IPS-18a (cell line): ENCODE measurements at regions not wholly inside any gene's neighbourhood (a gene's known extent, or its start where the extent isn't known, plus 50 kb on each side); places are given as distances from the start of the nearest gene placed in this dataset.

Experiments used
- H3K27ac ChIP-seq: one replicate; pipeline ENCODE4 v1.5.1; 2013; ENCODE audit warnings: low read length
- H3K27me3 ChIP-seq: one replicate; pipeline ENCODE4 v1.6.1; 2013; ENCODE audit warnings: mild to moderate bottlenecking, low read length; ENCODE audit not compliant: control insufficient read depth, insufficient read depth
- H3K36me3 ChIP-seq: one replicate; pipeline ENCODE4 v1.6.1; 2013; ENCODE audit warnings: low read depth, low read length; ENCODE audit not compliant: control insufficient read depth
- H3K4me1 ChIP-seq: one replicate; pipeline ENCODE4 v1.6.1; 2013; ENCODE audit warnings: low read depth, low read length; ENCODE audit not compliant: control insufficient read depth
- H3K4me3 ChIP-seq: one replicate; pipeline ENCODE4 v1.5.1; 2013; ENCODE audit warnings: low read length
- H3K9ac ChIP-seq: one replicate; pipeline ENCODE4 v1.6.1; 2013; ENCODE audit warnings: mild to moderate bottlenecking, low read length, moderate library complexity
- H3K9me3 ChIP-seq: one replicate; pipeline ENCODE4 v1.6.1; 2013; ENCODE audit warnings: low read depth, low read length; ENCODE audit not compliant: control insufficient read depth

GRCh38 chr6:140285471-140285870, 911.0 kb upstream of the CITED2 start:
- Histone ChIP-seq H3K9ac (no peak overlapping the region), H3K36me3 (no peaks in the 10 kb centered on the region), H3K9me3 (no peaks in the 10 kb centered on the region), H3K27me3 (no peaks in the 10 kb centered on the region), H3K4me1 (no peaks in the 10 kb centered on the region), H3K4me3 (no peak overlapping the region), H3K27ac (no peak overlapping the region)

GRCh38 chr6:140284871-140285270, 910.4 kb upstream of the CITED2 start:
- Histone ChIP-seq H3K9me3 (no peaks in the 10 kb centered on the region), H3K4me3 (no peak overlapping the region), H3K36me3 (no peaks in the 10 kb centered on the region), H3K9ac (no peak overlapping the region), H3K4me1 (no peaks in the 10 kb centered on the region), H3K27ac (no peak overlapping the region), H3K27me3 (no peaks in the 10 kb centered on the region)

GRCh38 chr6:140283197-140283596, 908.7 kb upstream of the CITED2 start:
- no peak overlapping the region for H3K27ac ChIP-seq

GRCh38 chr6:140281767-140282166, 907.3 kb upstream of the CITED2 start:
- Histone ChIP-seq H3K27ac (no peak overlapping the region), H3K9me3 (no peaks in the 10 kb centered on the region), H3K27me3 (no peaks in the 10 kb centered on the region), H3K4me1 (no peaks in the 10 kb centered on the region), H3K4me3 (no peak overlapping the region), H3K9ac (no peak overlapping the region), H3K36me3 (no peaks in the 10 kb centered on the region)

More at GRCh38 chr6:140283197-140283596, 908.7 kb upstream of the CITED2 start:
- no peak overlapping the region for H3K9ac ChIP-seq
- no peaks in the 10 kb centered on the region for H3K9me3 ChIP-seq
- no peaks in the 10 kb centered on the region for H3K27me3 ChIP-seq
- no peaks in the 10 kb centered on the region for H3K36me3 ChIP-seq
- H3K4me3 ChIP-seq, result no peak overlapping the region
- H3K4me1 ChIP-seq, result no peaks in the 10 kb centered on the region

GRCh38 chr6:140281236-140281635, 906.8 kb upstream of the CITED2 start:
- no peaks in the 10 kb centered on the region for H3K36me3 ChIP-seq
- no peak overlapping the region for H3K9ac ChIP-seq
- no peak overlapping the region for H3K4me3 ChIP-seq
- H3K9me3 ChIP-seq, result no peaks in the 10 kb centered on the region
- H3K27me3 ChIP-seq, result no peaks in the 10 kb centered on the region
- H3K4me1 ChIP-seq, result no peaks in the 10 kb centered on the region
- H3K27ac ChIP-seq, result no peak overlapping the region

GRCh38 chr6:140276719-140277118, 902.3 kb upstream of the CITED2 start:
- H3K27me3 ChIP-seq, result no peaks in the 10 kb centered on the region

GRCh38 chr6:140276133-140276532, 901.7 kb upstream of the CITED2 start:
- no peaks in the 10 kb centered on the region for H3K36me3 ChIP-seq
- no peaks in the 10 kb centered on the region for H3K27me3 ChIP-seq
- no peak overlapping the region for H3K27ac ChIP-seq
- peaks cover 3% of the 10 kb centered on the region for H3K4me1 ChIP-seq
- no peak overlapping the region for H3K9ac ChIP-seq
- H3K4me3 ChIP-seq, result no peak overlapping the region
- H3K9me3 ChIP-seq, result no peaks in the 10 kb centered on the region

More at GRCh38 chr6:140276719-140277118, 902.3 kb upstream of the CITED2 start:
- H3K9ac ChIP-seq, result no peak overlapping the region
- no peaks in the 10 kb centered on the region for H3K36me3 ChIP-seq
- H3K9me3 ChIP-seq, result no peaks in the 10 kb centered on the region
- H3K27ac ChIP-seq, result no peak overlapping the region
- peaks cover 1% of the 10 kb centered on the region for H3K4me1 ChIP-seq
- H3K4me3 ChIP-seq, result no peak overlapping the region

- no peaks in the 10 kb centered on the region for H3K9me3 ChIP-seq
- H3K27ac ChIP-seq, result no peak overlapping the region
- no peak overlapping the region for H3K4me3 ChIP-seq
- peaks cover 3% of the 10 kb centered on the region for H3K4me1 ChIP-seq
- no peaks in the 10 kb centered on the region for H3K36me3 ChIP-seq
- H3K27me3 ChIP-seq, result no peaks in the 10 kb centered on the region
- no peak overlapping the region for H3K9ac ChIP-seq
These were observed 901.3 kb upstream of the CITED2 start for GRCh38 chr6:140275725-140276124.

GRCh38 chr6:140274548-140274947, 900.1 kb upstream of the CITED2 start:
- Histone ChIP-seq H3K27ac (no peak overlapping the region), H3K9ac (no peak overlapping the region), H3K4me1 (peaks cover 3% of the 10 kb centered on the region), H3K4me3 (no peak overlapping the region), H3K36me3 (no peaks in the 10 kb centered on the region), H3K27me3 (no peaks in the 10 kb centered on the region), H3K9me3 (no peaks in the 10 kb centered on the region)

- no peaks in the 10 kb centered on the region for H3K9me3 ChIP-seq
These were observed 897.4 kb upstream of the CITED2 start for GRCh38 chr6:140271759-140272377.

GRCh38 chr6:140269591-140270165, 895.2 kb upstream of the CITED2 start:
- no peak overlapping the region for H3K9ac ChIP-seq
- H3K27me3 ChIP-seq, result no peaks in the 10 kb centered on the region
- no peaks in the 10 kb centered on the region for H3K9me3 ChIP-seq
- H3K27ac ChIP-seq, result no peak overlapping the region
- no peak overlapping the region for H3K4me3 ChIP-seq
- no peaks in the 10 kb centered on the region for H3K36me3 ChIP-seq
- H3K4me1 ChIP-seq, result peaks cover 3% of the 10 kb centered on the region

More at GRCh38 chr6:140271759-140272377, 897.4 kb upstream of the CITED2 start:
- H3K4me1 ChIP-seq, result peaks cover 3% of the 10 kb centered on the region
- no peak overlapping the region for H3K27ac ChIP-seq
- no peak overlapping the region for H3K9ac ChIP-seq
- no peaks in the 10 kb centered on the region for H3K27me3 ChIP-seq
- H3K4me3 ChIP-seq, result no peak overlapping the region
- no peaks in the 10 kb centered on the region for H3K36me3 ChIP-seq

GRCh38 chr6:140264431-140264830, 890.0 kb upstream of the CITED2 start:
- Histone ChIP-seq H3K27me3 (no peaks in the 10 kb centered on the region), H3K36me3 (no peaks in the 10 kb centered on the region), H3K4me3 (no peak overlapping the region), H3K9ac (no peak overlapping the region), H3K4me1 (peaks cover 3% of the 10 kb centered on the region), H3K27ac (no peak overlapping the region), H3K9me3 (no peaks in the 10 kb centered on the region)
